RWPE2 (cell line): ENCODE measurements at regions not wholly inside any gene's neighbourhood (a gene's known extent, or its start where the extent isn't known, plus 50 kb on each side); places are given as distances from the start of the nearest gene placed in this dataset.
"Not testable (repeated sequence)": the region's sequence is repeated elsewhere in the genome, so short reads cannot be mapped to it uniquely, and the experiment has no call there.

Experiments used
- ATAC-seq: fragments of 200-7000 bp; cut with Tn5 transposase; 3 replicates; pipeline ENCODE4 v1.9.1; 2021; ENCODE audit warnings: low read depth
- DNase-seq: peaks from one replicate; pipeline ENCODE4 v3.0.0-alpha.2; 2020; ENCODE audit warnings: low spot score
- H3K27ac ChIP-seq: fragments of 450-650 bp; 2 replicates; pipeline ENCODE4 v1.5.1; 2017; ENCODE audit warnings: mild to moderate bottlenecking; ENCODE audit not compliant: poor library complexity, severe bottlenecking
- H3K27me3 ChIP-seq: fragments of 250-450 bp; sonication (Bioruptor Pico); 2 replicates; pipeline ENCODE4 v1.5.1; 2021; ENCODE audit warnings: mild to moderate bottlenecking, moderate library complexity; ENCODE audit not compliant: insufficient read depth, poor library complexity, severe bottlenecking
- H3K36me3 ChIP-seq: fragments of 250-450 bp; sonication (Bioruptor Pico); 2 replicates; pipeline ENCODE4 v1.5.1; 2020; ENCODE audit warnings: low read depth, mild to moderate bottlenecking, moderate library complexity
- H3K4me1 ChIP-seq: fragments of 250-450 bp; sonication (Bioruptor Pico); 2 replicates; pipeline ENCODE4 v1.5.1; 2021; ENCODE audit warnings: mild to moderate bottlenecking, moderate library complexity; ENCODE audit not compliant: insufficient read depth, poor library complexity, severe bottlenecking
- H3K4me3 ChIP-seq: fragments of 250-450 bp; sonication (Bioruptor Pico); 2 replicates; pipeline ENCODE4 v1.5.1; 2021; ENCODE audit warnings: mild to moderate bottlenecking, moderate library complexity; ENCODE audit not compliant: severe bottlenecking
- H3K9me3 ChIP-seq: fragments of 250-450 bp; sonication (Bioruptor Pico); 2 replicates; pipeline ENCODE4 v1.5.1; 2021; ENCODE audit warnings: mild to moderate bottlenecking, moderate library complexity; ENCODE audit not compliant: severe bottlenecking
- CTCF ChIP-seq: fragments of 450-650 bp; IDR thresholded peaks from one replicate; pipeline ENCODE4 v1.5.1; 2017; ENCODE audit warnings: mild to moderate bottlenecking, moderate library complexity; ENCODE audit not compliant: poor library complexity, severe bottlenecking

DNA sequence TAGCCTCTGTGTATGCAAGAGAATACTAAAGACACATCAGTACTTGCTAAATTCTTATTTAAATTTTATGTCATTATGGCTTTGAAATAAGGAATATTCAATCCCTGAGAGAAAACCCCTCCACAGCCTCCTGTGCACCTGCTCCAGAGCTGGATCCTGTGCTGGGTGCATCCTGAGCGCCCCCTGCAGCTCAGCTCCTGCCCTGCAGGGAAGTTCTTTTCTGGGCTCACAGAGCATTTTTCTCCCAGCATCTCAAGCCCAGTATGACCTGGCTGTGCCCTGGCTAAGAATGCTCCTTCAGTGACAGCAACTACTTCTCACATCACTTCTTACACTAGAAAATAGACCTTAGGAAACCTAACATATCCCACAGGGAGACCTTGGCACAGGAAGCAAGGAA lies 1211.7 kb downstream of the TMEM121 start:
- Histone ChIP-seq H3K27me3 (no peaks in the 10 kb centered on the region), H3K36me3 (no peaks in the 10 kb centered on the region), H3K27ac (no peak overlapping the region), H3K4me3 (no peak overlapping the region), H3K4me1 (no peaks in the 10 kb centered on the region), H3K9me3 (no peaks in the 10 kb centered on the region)
- TF ChIP-seq CTCF, result no peak
- ATAC-seq (no peak), DNase-seq (no peak)

DNA sequence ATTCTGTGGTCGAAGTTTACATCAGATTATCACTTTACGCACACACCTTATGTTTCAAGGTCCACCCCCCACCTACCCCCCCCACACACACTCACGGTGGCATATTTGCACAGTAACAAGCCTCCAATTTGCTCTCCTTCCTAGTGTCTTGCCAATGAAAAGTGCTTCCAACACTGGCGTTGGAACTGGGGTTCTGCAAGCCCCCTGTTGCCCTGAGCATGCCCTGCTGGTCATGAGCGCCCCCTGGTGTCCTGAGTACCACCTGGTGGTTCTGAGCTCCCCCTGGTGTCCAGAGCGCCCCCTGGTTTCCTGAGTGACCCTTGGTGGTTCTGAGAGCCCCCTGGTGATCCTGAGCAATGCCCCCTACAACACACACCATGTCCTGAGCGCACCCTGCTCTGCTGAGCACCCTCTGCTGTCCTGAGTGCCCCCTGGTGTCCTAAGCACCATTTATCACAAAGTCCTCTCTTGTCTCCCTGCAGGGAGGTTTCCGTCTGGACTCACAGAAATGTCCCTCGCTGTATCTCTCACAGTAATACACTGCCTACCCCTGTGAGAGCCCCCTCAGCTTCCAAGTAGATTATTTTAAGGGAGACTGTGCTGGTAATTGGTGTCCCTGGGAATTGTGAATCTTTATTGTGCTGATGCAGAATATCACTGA lies 1212.3 kb downstream of the TMEM121 start:
- not testable (repeated sequence) for H3K27me3 ChIP-seq, H3K9me3 ChIP-seq, DNase-seq, H3K27ac ChIP-seq, H3K4me3 ChIP-seq, ATAC-seq, H3K4me1 ChIP-seq, H3K36me3 ChIP-seq

GRCh38 chr14:106741086-106741827 lies 1214.9 kb downstream of the TMEM121 start:
- not testable (repeated sequence) for DNase-seq

DNA sequence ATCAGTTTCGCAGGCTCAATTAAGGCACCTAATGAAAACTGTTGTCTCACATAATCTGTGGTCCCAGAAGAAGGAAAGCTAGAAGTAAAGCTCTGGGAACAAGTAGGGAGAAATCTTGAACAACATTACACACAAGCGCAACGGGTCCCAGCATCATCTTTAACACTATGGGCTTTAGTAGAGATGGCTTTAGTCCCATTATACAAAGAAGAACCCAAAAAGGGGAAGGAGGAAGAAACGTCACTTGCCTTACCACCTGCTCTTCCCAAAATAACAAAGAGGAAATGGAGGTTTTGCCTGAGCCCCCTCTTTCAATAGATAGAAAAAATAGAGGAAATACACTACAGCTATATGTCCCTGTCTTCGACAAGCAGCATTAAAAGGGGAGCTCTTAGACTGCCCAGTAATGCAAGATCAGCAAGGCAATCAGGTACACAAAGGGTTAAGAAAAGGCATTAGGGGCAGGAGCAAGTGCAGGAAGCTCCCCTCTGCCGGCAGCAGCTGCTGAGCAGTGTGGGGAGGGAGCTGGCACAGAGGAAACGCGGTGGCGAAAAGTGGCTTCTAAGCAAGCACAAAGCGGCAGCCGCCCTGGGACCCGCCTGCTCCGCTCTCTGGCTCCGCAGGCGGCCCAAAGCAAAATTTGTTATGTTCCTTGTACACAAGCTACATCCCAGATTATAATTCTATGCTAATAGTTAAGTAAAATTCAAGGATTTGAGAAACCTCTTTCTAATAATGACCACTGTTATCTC lies 1218.8 kb downstream of the TMEM121 start:
- H3K36me3 ChIP-seq, H3K27me3 ChIP-seq, H3K27ac ChIP-seq, H3K4me3 ChIP-seq, DNase-seq, H3K4me1 ChIP-seq, ATAC-seq, H3K9me3 ChIP-seq: not testable (repeated sequence)

More at GRCh38 chr14:106741086-106741827, 1214.9 kb downstream of the TMEM121 start:
- not testable (repeated sequence) for H3K27ac ChIP-seq, H3K4me3 ChIP-seq, H3K27me3 ChIP-seq, ATAC-seq, H3K4me1 ChIP-seq, H3K36me3 ChIP-seq, H3K9me3 ChIP-seq

DNA sequence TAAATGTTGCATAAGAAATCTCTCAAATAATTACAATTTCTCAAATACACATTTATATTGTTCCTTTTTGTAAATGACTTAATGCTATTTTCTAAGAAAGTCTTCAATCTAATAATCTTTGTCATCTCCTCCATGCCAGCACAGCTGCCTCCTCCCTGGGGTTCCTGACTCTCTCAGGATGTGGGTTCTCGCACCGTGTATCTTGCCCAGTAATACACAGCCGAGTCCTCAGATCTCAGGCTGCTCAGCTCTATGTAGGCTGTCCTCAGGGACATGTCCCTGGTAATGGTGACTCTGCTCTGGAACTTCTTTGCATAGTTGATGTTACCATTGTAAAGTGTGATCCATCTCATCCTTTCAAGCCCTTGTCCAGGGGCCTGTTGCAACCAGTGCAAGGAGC lies 1223.7 kb downstream of the TMEM121 start:
- not testable (repeated sequence) for ATAC-seq

DNA sequence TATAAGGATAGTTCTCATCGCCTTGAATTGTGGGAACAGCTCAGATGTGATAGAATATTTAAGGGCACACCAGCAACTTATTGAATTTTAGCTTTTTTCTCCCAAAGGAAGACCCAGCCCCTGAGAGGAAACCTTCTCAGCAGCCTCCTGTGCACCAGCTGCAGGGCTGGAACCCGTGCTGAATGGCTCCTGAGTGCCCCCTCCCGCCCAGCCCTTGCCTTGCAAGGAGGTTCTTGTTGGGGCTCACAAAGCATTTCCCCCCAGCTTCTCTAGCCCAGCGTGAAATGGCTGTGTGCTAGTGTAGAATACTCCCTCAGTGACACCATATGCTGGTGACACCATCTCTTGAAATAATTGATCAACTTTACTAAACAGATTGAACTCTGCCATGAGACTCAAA lies 1227.4 kb downstream of the TMEM121 start:
- DNase-seq, ATAC-seq, H3K36me3 ChIP-seq: not testable (repeated sequence)

More for the DNA sequence above, 1223.7 kb downstream of the TMEM121 start:
- not testable (repeated sequence) for H3K27ac ChIP-seq, H3K4me3 ChIP-seq, H3K36me3 ChIP-seq, H3K4me1 ChIP-seq, H3K9me3 ChIP-seq, H3K27me3 ChIP-seq, DNase-seq

DNA sequence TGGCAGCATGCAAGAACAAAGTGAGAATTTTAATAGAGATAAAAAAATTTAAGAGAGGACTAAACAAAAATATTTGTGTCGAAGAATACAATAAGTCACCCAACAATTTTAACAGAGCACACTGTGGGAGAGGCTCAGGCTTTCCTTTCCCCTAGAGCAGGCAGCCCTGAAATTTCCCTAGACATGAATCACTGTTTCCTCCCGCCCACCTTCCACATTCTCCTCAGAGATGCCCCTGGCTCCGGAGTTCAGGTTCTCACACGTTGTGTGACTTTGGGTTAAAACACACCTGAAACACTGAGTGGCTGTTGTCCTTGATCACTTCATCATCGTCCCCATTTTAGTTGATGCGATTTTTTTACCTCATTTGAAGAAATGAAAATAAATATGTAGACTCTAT lies 1231.1 kb downstream of the TMEM121 start:
- ATAC-seq, H3K36me3 ChIP-seq, H3K27ac ChIP-seq, DNase-seq, H3K4me1 ChIP-seq, H3K9me3 ChIP-seq, H3K27me3 ChIP-seq, H3K4me3 ChIP-seq: not testable (repeated sequence)

More for the DNA sequence above, 1227.4 kb downstream of the TMEM121 start:
- not testable (repeated sequence) for H3K27me3 ChIP-seq, H3K4me1 ChIP-seq, H3K27ac ChIP-seq, H3K9me3 ChIP-seq, H3K4me3 ChIP-seq

- not testable (repeated sequence) for H3K4me3 ChIP-seq, H3K4me1 ChIP-seq, H3K27me3 ChIP-seq, DNase-seq, H3K9me3 ChIP-seq, H3K27ac ChIP-seq, H3K36me3 ChIP-seq, ATAC-seq
These were observed 1235.8 kb downstream of the TMEM121 start for GRCh38 chr14:106761886-106762816.
